ENCODE measurements at regions not wholly inside any gene's neighbourhood (a gene's known extent, or its start where the extent isn't known, plus 50 kb on each side); places are given as distances from the start of the nearest gene placed in this dataset.

GRCh38 chr3:68055215-68055614 lies 400.8 kb upstream of the SUCLG2 start:
- no peak for TF ChIP-seq POLR2AphosphoS5 (IDR thresholded peaks at IDR 0.05; ENCODE audit: low read depth, low read length)
- TF ChIP-seq SIN3A (IDR thresholded peaks at IDR 0.05; ENCODE audit: borderline replicate concordance, insufficient read depth, low read length) = no peak
- no peak for TF ChIP-seq REST (IDR thresholded peaks at IDR 0.05; ENCODE audit: insufficient read depth in 1 of 2, low read depth in 2 of 2, low read length in 2 of 2)
- TF ChIP-seq TAF1 (IDR thresholded peaks at IDR 0.05; ENCODE audit: borderline replicate concordance, insufficient read depth, low read length) = no peak
